GM12865 (cell line): ENCODE measurements at regions not wholly inside any gene's neighbourhood (a gene's known extent, or its start where the extent isn't known, plus 50 kb on each side); places are given as distances from the start of the nearest gene placed in this dataset.

Source experiments
- DNase-seq: peaks from one replicate; pipeline ENCODE4 v3.0.0; 2010; ENCODE audit warnings: low read depth
- H3K4me3 ChIP-seq: 2 replicates; pipeline ENCODE4 v1.5.1; 2011; ENCODE audit warnings: mild to moderate bottlenecking, low read depth, low read length, control low read depth
- TF ChIP-seq, protein P1 (sequence below): IDR thresholded peaks from 2 replicates; pipeline ENCODE4 v1.5.1; 2011; ENCODE audit warnings: low read length, control low read depth, low read depth, inconsistent platforms; ENCODE audit not compliant: insufficient read depth; ENCODE audit errors: missing control alignments

DNA sequence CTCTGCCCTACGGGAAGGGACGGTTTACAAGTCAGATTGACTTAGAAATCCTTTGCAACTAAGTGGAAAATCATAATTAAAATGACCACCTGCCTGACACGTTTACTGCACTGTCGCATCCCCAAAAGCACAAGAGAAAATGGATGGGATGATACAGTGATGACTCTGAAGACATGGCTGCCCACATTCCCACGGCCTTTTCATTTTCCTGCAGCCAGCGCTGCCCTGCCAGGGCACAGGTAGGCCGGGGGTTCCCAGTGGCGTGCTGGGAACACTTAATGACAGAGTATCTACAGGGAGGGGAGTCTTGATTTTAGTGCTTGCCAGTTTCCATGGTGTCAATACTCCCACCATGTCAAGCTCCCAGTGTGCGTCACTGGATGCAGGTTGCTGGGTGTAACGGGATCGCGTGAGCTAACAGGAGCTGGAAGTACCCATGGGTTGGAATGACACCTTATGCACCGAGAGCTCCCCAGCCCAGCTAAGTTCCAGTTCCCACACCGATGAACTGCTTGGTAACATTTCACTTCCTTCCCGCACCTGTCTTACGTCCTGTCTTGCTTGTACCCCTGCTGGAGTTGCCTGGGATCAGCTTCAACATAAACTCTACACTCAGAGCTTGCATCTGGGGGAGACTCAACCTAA lies 129.0 kb downstream of the ANKRD60 start:
- TF ChIP-seq, protein P1, sequence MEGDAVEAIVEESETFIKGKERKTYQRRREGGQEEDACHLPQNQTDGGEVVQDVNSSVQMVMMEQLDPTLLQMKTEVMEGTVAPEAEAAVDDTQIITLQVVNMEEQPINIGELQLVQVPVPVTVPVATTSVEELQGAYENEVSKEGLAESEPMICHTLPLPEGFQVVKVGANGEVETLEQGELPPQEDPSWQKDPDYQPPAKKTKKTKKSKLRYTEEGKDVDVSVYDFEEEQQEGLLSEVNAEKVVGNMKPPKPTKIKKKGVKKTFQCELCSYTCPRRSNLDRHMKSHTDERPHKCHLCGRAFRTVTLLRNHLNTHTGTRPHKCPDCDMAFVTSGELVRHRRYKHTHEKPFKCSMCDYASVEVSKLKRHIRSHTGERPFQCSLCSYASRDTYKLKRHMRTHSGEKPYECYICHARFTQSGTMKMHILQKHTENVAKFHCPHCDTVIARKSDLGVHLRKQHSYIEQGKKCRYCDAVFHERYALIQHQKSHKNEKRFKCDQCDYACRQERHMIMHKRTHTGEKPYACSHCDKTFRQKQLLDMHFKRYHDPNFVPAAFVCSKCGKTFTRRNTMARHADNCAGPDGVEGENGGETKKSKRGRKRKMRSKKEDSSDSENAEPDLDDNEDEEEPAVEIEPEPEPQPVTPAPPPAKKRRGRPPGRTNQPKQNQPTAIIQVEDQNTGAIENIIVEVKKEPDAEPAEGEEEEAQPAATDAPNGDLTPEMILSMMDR, result no peak
- no peak for DNase-seq
- no peak overlapping the region for H3K4me3 ChIP-seq

DNA sequence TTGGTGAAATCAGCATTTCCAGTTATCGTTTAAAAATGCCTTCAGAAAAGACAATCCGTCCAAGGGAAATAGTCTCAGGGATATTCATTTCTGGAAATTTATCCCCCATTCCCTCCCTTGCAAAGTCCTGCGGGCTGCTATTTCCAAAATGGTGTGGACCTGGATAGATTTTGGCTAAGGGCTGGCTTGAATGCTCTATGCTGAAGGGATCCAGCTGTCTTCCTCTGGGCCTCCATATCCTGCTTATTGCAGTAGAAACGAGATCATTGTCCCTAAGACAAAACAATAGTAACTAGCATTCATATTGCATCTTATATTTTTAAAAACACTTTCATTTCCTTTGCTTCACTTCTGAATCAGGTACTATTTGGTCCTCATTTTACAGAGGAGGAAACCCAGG lies 129.9 kb downstream of the ANKRD60 start:
- TF ChIP-seq, protein P1, result no peak
- H3K4me3 ChIP-seq, result no peak overlapping the region

DNA sequence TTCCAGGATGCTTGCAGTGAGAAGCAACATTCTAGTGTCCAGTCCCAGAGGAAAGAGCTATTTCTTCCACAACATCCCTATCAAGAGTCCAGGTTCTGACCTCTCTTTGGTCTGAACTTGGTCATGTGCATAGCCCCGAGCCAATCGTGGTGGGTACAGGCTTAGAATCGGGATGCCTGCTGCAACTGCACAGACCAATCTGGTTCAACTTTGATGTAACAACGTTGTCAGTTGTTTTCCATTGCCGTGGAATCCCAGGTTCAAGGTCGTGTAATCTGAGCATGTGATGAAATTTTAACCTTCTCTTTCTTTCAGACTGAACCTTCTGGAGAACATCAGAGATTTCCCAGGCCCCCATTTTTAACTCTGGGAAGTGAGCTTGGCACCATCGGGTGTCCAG lies 130.5 kb downstream of the ANKRD60 start:
- DNase-seq, result no peak

More for the DNA sequence above, 129.9 kb downstream of the ANKRD60 start:
- DNase-seq, result no peak

DNA sequence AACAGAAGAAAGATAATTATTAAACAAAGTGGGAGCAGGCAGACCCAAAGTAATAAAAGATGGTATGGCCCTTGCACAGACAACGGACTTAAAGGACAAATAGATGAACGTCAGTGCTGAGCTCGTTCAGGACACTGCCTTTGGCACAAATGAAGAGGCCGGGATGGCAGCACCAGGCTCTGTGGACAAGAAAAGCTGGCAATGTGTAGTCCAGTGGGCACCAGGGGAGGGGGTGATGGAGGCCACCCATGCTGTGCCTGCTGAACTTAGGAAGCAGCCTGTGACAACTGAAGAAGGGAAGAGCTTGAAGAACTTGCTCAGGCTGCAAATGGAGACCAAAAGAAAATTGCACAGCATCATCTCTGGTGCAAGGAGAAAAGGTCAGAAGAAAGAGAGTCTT lies 131.0 kb downstream of the ANKRD60 start:
- no peak for DNase-seq
- TF ChIP-seq, protein P1, result no peak
- no peak overlapping the region for H3K4me3 ChIP-seq

More for the DNA sequence above, 130.5 kb downstream of the ANKRD60 start:
- TF ChIP-seq, protein P1, result no peak
- no peak overlapping the region for H3K4me3 ChIP-seq

DNA sequence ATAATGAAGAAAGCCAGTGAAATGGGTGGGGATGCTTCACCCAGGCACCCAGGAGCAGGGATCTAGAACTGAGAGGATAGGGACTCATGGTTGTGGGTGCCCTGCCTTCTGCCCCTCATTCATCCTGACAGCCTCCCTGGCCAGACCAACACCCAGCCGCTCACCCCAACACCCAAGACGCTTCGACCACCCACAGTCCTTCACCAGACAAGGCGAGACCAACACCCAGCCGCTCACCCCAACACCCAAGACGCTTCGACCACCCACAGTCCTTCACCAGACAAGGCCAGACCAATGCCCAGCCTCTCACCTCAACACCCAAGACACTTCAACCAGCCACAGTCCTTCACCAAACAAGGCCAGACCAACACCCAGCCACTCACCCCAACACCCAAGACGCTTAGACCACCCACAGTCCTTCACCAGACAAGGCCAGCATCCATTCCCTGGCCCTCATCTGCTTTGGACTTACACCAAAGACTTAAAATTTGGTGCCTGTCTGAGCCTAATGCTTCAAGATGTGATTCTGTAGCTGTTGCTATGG lies 131.5 kb downstream of the ANKRD60 start:
- no peak for DNase-seq
- no peak overlapping the region for H3K4me3 ChIP-seq
- TF ChIP-seq, protein P1, result no peak

DNA sequence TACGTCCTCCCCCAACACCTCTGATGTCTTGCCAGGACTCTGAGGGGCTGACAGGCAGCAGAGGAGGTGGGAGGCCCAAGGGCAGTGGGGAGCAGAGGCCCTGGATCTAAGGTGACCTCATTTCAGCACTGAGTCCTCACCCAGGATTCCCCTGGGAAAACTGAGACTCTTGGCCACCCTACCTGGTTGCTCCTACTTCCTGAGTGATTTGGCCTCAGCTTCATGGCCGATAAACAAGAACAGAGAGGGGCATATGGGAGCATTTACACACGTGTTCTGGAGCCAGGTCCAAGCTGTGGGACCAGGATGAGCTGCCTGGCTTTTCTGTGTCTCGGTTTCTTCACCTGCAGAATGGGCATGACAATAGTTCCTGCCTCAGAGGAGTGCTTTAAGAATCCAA lies 133.8 kb downstream of the ANKRD60 start:
- no peak overlapping the region for H3K4me3 ChIP-seq
- no peak for DNase-seq
- TF ChIP-seq, protein P1, result no peak

DNA sequence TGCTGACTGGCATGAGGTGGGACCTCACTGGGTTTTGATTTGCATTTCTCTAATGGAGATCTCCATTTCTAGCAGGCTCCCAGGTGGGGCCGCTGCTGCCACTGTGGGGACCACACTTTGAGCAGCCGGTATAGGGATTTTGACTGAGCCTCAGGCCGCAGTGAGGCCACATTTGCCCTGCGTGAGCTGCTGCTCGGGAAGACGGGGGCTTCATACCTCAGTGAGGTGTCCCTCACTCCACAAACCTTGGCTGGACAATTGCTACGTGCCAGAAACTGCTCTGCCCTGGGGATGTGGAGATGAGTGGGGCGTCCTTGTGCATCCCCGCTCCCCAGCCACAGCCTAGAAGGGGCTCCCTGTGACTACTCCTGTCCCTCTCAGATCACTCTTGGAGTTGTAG lies 134.3 kb downstream of the ANKRD60 start:
- TF ChIP-seq, protein P1, result no peak
- DNase-seq, result no peak

More for the DNA sequence above, 134.3 kb downstream of the ANKRD60 start:
- H3K4me3 ChIP-seq, result no peak overlapping the region
